ENCODE measurements at regions not wholly inside any gene's neighbourhood (a gene's known extent, or its start where the extent isn't known, plus 50 kb on each side); places are given as distances from the start of the nearest gene placed in this dataset.

DNA sequence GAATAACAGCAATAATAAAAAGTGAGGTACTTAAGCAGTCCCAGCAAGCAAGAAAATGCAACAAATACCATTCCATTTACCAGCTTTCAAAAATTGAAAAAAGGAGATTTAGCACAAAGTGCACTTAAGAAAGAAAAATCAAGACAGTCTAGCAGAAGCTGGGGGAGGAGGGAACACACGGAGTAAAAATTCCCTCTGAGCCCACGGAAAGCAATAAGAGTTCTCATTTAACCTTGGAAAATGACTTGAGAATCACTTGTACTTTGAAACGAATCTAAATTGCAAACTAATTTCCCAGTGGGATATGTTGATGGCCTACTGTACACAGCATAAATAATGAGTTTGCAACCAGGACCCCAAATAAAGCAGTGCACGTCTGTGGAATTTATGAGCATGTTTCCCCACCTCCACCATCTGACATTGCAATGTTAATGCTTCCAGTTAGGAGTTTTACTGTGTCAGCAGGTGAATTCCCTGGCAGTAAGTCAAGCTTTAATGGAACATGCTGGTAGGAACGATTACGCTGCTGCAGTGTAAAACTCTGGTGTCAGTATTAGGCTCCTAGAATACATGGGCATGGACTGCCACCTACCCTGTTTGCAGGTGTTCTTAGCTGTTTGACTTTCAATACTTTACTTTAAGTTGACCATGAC is 386.8 kb downstream of the HDGFL1 start:
- TF ChIP-seq, protein P1, sequence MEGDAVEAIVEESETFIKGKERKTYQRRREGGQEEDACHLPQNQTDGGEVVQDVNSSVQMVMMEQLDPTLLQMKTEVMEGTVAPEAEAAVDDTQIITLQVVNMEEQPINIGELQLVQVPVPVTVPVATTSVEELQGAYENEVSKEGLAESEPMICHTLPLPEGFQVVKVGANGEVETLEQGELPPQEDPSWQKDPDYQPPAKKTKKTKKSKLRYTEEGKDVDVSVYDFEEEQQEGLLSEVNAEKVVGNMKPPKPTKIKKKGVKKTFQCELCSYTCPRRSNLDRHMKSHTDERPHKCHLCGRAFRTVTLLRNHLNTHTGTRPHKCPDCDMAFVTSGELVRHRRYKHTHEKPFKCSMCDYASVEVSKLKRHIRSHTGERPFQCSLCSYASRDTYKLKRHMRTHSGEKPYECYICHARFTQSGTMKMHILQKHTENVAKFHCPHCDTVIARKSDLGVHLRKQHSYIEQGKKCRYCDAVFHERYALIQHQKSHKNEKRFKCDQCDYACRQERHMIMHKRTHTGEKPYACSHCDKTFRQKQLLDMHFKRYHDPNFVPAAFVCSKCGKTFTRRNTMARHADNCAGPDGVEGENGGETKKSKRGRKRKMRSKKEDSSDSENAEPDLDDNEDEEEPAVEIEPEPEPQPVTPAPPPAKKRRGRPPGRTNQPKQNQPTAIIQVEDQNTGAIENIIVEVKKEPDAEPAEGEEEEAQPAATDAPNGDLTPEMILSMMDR (IDR thresholded peaks at IDR 0.05; ENCODE audit: extremely low read depth, missing control alignments): no peak
- no peak for DNase-seq (ENCODE audit: low spot score)

GRCh38 chr6:22958677-22959076 is 389.3 kb downstream of the HDGFL1 start:
- TF ChIP-seq, protein P1 (IDR thresholded peaks at IDR 0.05; ENCODE audit: extremely low read depth, missing control alignments): no peak
- no peak for DNase-seq (ENCODE audit: low spot score)

DNA sequence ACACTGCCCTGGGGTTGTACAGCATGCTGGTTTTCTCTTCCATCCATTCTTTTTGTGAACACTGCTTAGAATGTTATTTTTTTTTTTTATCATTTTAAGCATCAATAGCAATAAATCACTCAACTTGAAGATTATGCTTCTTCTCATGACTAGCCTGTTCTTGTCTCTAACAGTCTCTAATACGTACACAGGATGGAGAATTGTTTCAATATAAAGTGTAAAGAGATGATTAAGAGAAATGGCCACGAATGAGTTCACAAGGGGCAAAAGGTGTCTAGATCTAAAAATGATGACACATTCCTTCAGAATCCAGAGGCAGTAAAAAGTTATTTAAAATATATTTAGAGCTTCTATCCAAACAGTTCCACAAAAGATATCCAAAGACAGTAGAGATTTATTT is 390.2 kb downstream of the HDGFL1 start:
- TF ChIP-seq, protein P1 (IDR thresholded peaks at IDR 0.05; ENCODE audit: extremely low read depth, missing control alignments): no peak

DNA sequence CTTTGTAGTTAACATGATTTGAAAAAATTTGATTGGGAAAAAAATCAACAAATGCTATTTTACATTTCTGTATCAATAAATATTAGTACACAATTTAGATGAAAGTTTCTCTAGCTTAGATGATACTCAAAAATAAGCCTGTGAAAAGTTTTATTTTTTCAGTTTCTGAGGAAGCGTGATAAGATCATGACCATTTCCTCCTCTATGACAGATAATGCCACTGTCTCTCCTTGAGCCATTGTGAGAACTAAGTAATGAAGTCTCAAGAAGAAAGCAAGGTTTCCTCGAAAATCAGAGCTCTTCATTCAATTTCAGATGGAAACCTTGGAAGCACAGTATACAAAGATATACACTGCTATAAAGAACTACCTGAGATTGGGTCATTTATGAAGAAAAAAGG is 395.0 kb downstream of the HDGFL1 start:
- TF ChIP-seq, protein P1 (IDR thresholded peaks at IDR 0.05; ENCODE audit: extremely low read depth, missing control alignments): no peak
- no peak for DNase-seq (ENCODE audit: low spot score)

More for the DNA sequence above, 390.2 kb downstream of the HDGFL1 start:
- DNase-seq (ENCODE audit: low spot score): no peak

DNA sequence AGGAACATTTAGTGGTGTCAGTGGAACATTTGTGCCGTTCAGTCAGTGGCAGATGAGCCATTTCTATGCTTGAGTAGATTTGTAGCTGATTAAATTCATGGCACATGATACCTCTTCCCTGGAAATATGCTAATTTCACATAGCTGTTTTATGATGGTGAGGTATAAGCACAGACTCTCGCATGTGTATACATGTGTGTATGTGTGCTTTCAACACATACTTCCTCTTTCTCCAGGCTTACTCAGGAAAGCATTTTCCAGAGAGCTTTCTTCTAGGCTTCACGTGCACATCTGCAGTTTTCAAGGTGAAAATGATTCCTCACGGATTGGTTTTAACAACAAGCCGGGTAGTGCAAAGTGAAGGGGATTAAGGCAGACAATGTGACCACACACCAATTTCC is 396.5 kb downstream of the HDGFL1 start:
- DNase-seq (ENCODE audit: low spot score): no peak

DNA sequence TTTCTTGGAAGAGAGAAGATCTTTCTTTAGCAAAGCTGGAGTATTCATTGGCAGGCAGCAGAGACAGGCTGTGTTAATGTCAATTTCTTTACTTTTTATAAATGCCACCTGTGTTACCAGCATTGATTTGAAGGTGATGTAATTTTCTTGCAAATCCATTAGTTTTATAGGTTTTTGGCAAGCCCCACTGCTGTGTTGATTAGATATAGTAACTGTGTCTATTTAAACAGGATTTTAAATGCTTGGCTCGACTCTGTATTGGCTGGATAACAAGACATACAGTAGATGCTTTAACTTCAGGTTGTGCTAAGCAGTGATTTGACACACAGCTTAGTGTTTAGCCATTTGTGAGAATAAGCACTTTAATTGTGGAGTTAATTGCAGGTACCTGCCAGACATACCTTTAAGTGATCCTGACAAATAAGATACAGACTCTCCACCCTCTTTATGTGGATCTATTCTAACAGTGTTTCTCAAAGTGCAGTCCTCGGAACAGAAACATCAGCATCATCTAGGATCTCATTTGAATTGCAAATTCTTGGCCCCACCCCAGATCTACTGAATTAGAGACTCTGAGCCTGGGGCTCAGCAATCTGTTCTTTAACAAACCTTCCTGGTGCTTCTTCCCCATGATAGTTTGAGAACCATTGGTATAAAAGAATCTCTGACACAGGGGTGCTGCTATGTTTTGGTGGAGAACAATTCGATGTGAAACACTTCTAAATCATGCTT is 397.5 kb downstream of the HDGFL1 start:
- no peak for DNase-seq (ENCODE audit: low spot score)
- TF ChIP-seq, protein P1 (IDR thresholded peaks at IDR 0.05; ENCODE audit: extremely low read depth, missing control alignments): no peak

More for the DNA sequence above, 396.5 kb downstream of the HDGFL1 start:
- TF ChIP-seq, protein P1 (IDR thresholded peaks at IDR 0.05; ENCODE audit: extremely low read depth, missing control alignments): no peak

GRCh38 chr6:22970004-22970403 is 400.6 kb downstream of the HDGFL1 start:
- DNase-seq (ENCODE audit: low spot score): no peak
- TF ChIP-seq, protein P1 (IDR thresholded peaks at IDR 0.05; ENCODE audit: extremely low read depth, missing control alignments): no peak
